Vagina (tissue), 2 donors: ENCODE measurements at regions not wholly inside any gene's neighbourhood (a gene's known extent, or its start where the extent isn't known, plus 50 kb on each side); places are given as distances from the start of the nearest gene placed in this dataset.

Experiments
- DNase-seq, 2 donors: peaks; one replicate each; pipeline ENCODE4 v3.0.0-alpha.2; 2017; ENCODE audit errors: extremely low spot score in 2 of 2
- H3K27ac ChIP-seq: fragments of 200-600 bp; sonication (generic); one replicate; pipeline ENCODE4 v1.5.1; 2019
- H3K27me3 ChIP-seq: fragments of 200-600 bp; sonication (generic); one replicate; pipeline ENCODE4 v1.5.1; 2019
- H3K36me3 ChIP-seq, 2 donors: fragments of 200-600 bp; sonication (generic); one replicate each; pipeline ENCODE4 v1.5.1; 2017 to 2019
- H3K4me1 ChIP-seq: fragments of 200-600 bp; sonication (generic); one replicate; pipeline ENCODE4 v1.5.1; 2019
- H3K4me3 ChIP-seq, 2 donors: fragments of 200-600 bp; sonication (generic); 1 replicate in 1 of 2; 2 replicates in 1 of 2; pipeline ENCODE4 v1.5.1; 2016 to 2019
- H3K9me3 ChIP-seq: fragments of 200-600 bp; sonication (generic); one replicate; pipeline ENCODE4 v1.5.1; 2019
- POLR2A ChIP-seq, 2 donors: fragments of 450-650 bp; IDR thresholded peaks; one replicate each; pipeline ENCODE4 v1.6.1; 2017; ENCODE audit warnings: antibody characterized with exemption in 2 of 2, mild to moderate bottlenecking in 2 of 2, moderate library complexity in 2 of 2
- POLR2AphosphoS5 ChIP-seq, 2 donors: sonication (generic); formaldehyde crosslinking; IDR thresholded peaks; one replicate each; pipeline ENCODE4 v1.9.0; 2017; ENCODE audit warnings: antibody characterized with exemption in 2 of 2, mild to moderate bottlenecking in 2 of 2, low read depth in 1 of 2; ENCODE audit not compliant: insufficient read depth in 1 of 2
- intact Hi-C: fragments of 100-400 bp; cut with DNase I; formaldehyde crosslinking; loops from one replicate; pipeline ENCODE4 v1.15.1; 2023
- TF ChIP-seq, protein P1 (sequence below), 3 experiments: fragments of 450-650 bp in 2 of 3; fragments of 200-600 bp in 1 of 3; sonication (generic) in 1 of 3; IDR thresholded peaks; one replicate each; pipeline ENCODE4 v1.5.1; 2017 to 2019; ENCODE audit warnings: antibody characterized with exemption in 3 of 3, mild to moderate bottlenecking in 2 of 3, moderate library complexity in 2 of 3

DNA sequence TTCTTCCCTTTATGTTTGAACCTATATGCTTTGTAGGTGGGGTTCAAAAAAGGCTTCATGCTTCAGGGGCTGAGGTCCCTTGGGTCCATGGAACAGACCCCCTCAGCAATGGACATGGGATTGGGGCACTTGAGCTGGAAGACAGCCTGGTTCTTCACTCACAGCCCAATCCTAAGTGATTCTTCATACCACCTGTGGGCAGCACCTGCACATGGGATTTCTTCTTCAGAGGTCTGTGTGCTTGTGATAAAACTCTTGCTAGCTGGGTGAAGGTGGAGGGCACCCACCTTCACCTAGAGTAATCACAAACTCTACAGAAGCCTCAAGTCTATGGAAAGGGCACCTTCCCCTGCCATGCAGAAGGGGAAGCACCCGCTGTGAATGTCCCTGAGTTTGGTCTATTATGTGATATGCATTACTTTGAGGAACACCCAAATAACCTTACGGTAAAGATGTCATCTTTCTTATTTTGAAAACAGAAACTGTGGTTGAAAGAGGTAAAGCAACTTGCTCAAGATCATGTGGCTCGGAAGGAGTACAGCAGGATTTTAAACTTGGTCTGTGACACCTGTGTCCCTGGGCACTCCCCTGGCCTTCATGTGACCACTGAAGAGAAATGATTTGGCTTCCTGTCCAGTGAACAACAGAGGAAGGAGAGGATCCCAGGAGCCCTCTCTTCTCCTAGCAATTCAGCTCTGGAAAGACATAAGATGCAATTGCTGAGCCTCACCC is 469.5 kb upstream of the ZMIZ1 start:
- Histone ChIP-seq H3K27me3 (no peaks in the 10 kb centered on the region), H3K36me3 (no peaks in the 10 kb centered on the region), H3K27ac (no peak overlapping the region), H3K4me3 (no peak overlapping the region), H3K9me3 (no peaks in the 10 kb centered on the region), H3K4me1 (no peaks in the 10 kb centered on the region)
- intact Hi-C loops: no loop called here
- TF ChIP-seq, protein P1, sequence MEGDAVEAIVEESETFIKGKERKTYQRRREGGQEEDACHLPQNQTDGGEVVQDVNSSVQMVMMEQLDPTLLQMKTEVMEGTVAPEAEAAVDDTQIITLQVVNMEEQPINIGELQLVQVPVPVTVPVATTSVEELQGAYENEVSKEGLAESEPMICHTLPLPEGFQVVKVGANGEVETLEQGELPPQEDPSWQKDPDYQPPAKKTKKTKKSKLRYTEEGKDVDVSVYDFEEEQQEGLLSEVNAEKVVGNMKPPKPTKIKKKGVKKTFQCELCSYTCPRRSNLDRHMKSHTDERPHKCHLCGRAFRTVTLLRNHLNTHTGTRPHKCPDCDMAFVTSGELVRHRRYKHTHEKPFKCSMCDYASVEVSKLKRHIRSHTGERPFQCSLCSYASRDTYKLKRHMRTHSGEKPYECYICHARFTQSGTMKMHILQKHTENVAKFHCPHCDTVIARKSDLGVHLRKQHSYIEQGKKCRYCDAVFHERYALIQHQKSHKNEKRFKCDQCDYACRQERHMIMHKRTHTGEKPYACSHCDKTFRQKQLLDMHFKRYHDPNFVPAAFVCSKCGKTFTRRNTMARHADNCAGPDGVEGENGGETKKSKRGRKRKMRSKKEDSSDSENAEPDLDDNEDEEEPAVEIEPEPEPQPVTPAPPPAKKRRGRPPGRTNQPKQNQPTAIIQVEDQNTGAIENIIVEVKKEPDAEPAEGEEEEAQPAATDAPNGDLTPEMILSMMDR (IDR thresholded peaks at IDR 0.05): no peak
- no peak for TF ChIP-seq POLR2A (IDR thresholded peaks at IDR 0.05)
- TF ChIP-seq POLR2AphosphoS5 (IDR thresholded peaks at IDR 0.05; ENCODE audit: insufficient read depth in 1 of 2, low read depth in 1 of 2): no peak
- DNase-seq: peak; percentile 44 to 52

DNA sequence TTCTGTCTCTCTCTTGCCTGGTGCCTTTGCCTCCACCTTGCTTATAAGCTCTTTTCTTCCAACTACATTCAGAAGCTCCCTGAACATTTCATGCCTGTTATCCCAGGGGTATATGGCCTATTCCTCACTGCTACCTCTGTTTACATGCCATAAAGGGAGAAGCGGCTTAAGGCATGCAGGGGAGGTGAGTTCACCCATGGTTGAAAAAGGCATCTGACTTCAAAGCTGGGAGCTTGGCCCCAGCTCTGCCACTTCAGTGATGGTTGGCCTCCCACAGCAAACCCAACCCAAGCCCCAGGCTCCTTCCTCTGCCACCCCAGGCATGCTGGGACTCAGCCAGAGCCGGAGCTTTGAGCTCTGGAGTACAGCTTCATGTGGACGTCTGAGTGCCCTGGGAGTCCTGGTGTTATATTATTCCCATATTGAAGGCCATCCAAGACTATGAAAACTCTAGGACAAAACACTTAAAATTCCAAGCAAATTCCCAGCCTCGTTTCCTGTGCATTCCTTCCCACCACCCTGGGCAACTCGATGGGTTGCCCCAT is 468.6 kb upstream of the ZMIZ1 start:
- no peaks in the 10 kb centered on the region for H3K4me1 ChIP-seq
- no peaks in the 10 kb centered on the region for H3K27me3 ChIP-seq
- TF ChIP-seq POLR2AphosphoS5 (IDR thresholded peaks at IDR 0.05; ENCODE audit: insufficient read depth in 1 of 2, low read depth in 1 of 2) (no peak), POLR2A (IDR thresholded peaks at IDR 0.05) (no peak)
- TF ChIP-seq, protein P1 (IDR thresholded peaks at IDR 0.05): no peak
- no peaks in the 10 kb centered on the region for H3K36me3 ChIP-seq
- no peak overlapping the region for H3K4me3 ChIP-seq
- no peak overlapping the region for H3K27ac ChIP-seq
- peak; percentile 58 to 91 for DNase-seq
- no peaks in the 10 kb centered on the region for H3K9me3 ChIP-seq
- intact Hi-C loops: no loop called here

DNA sequence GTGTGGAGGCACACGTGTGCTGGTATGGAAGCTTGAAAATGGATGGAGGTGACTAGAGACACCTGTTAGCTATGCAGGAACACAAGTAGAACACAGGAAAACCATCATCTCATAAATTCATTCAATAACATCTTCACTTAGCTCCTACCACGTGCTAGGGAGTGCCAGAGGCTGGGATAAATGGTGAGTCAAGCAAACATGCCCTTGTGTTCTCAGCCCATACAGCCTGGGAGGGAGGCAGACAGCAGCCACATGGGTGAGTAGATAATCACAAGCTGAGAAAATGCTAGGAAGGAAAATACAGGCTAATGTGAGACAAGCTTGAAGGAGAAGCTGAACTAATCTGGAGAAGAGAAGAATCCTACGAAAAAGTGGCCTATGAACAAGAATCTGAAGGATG is 468.0 kb upstream of the ZMIZ1 start:
- Histone ChIP-seq H3K9me3 (no peaks in the 10 kb centered on the region), H3K36me3 (no peaks in the 10 kb centered on the region), H3K27me3 (no peaks in the 10 kb centered on the region), H3K4me1 (no peaks in the 10 kb centered on the region), H3K4me3 (no peak overlapping the region), H3K27ac (no peak overlapping the region)
- TF ChIP-seq POLR2AphosphoS5 (IDR thresholded peaks at IDR 0.05; ENCODE audit: insufficient read depth in 1 of 2, low read depth in 1 of 2): no peak
- TF ChIP-seq, protein P1 (IDR thresholded peaks at IDR 0.05): no peak
- TF ChIP-seq POLR2A (IDR thresholded peaks at IDR 0.05): no peak
- DNase-seq: peak in 1 of 2 donors; percentile 27
- intact Hi-C loops: no loop called here

DNA sequence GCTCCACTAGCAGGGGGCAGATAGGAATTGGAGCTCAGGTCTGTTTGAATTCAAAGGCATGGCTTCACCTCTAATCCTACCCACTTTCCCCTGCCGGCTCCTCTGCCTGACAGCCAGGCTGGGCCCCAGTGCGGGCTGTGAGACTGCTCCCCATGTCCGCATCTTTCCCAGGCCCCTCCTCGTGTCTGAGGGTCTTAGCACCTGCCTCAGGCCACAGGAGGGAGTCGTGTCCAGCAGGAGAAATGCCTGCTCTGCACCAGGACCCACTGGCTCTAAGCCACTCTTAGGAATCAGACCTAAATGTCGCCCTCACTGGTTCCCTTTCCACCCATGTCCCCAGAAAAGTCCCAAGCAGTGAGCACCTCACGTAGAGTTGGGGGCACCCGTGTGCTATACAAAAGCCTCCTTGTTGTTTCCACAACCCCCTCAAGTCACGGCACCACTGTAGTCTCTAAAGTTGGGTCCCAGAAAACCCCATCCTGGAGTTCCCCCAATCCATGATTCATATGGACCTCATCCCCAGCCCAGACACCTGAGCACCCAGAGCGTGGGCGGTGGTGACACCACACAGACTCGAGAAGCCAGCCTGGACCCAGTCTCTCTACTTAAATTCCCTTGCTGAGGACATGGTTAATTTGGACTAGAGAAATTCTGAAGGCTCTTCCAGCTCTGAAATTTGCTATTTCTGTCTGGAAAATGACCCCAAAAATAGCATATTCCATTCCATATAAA is 466.4 kb upstream of the ZMIZ1 start:
- intact Hi-C loops: no loop called here
- no peak overlapping the region for H3K4me3 ChIP-seq
- DNase-seq: peak in 1 of 2 donors; percentile 88

More for the DNA sequence above, 466.4 kb upstream of the ZMIZ1 start:
- H3K9me3 ChIP-seq: no peaks in the 10 kb centered on the region
- no peaks in the 10 kb centered on the region for H3K36me3 ChIP-seq
- H3K4me1 ChIP-seq: no peaks in the 10 kb centered on the region
- TF ChIP-seq, protein P1 (IDR thresholded peaks at IDR 0.05): no peak
- TF ChIP-seq POLR2AphosphoS5 (IDR thresholded peaks at IDR 0.05; ENCODE audit: insufficient read depth in 1 of 2, low read depth in 1 of 2) (no peak), POLR2A (IDR thresholded peaks at IDR 0.05) (no peak)
- no peaks in the 10 kb centered on the region for H3K27me3 ChIP-seq
- H3K27ac ChIP-seq: no peak overlapping the region
